C4-2B (cell line): ENCODE measurements at regions not wholly inside any gene's neighbourhood (a gene's known extent, or its start where the extent isn't known, plus 50 kb on each side); places are given as distances from the start of the nearest gene placed in this dataset.
"Not testable (repeated sequence)": the region's sequence is repeated elsewhere in the genome, so short reads cannot be mapped to it uniquely, and the experiment has no call there.

Experiments used
- H3K27ac ChIP-seq: fragments of 450-650 bp; 2 replicates; pipeline ENCODE4 v1.5.1; 2017
- ZFX ChIP-seq: fragments of 450-650 bp; IDR thresholded peaks from 2 replicates; pipeline ENCODE4 v1.6.1; 2017
- TF ChIP-seq, protein P1 (sequence below): fragments of 450-650 bp; conservative IDR thresholded peaks from 2 replicates; pipeline ENCODE4 v1.5.1; 2017; ENCODE audit warnings: mild to moderate bottlenecking

DNA sequence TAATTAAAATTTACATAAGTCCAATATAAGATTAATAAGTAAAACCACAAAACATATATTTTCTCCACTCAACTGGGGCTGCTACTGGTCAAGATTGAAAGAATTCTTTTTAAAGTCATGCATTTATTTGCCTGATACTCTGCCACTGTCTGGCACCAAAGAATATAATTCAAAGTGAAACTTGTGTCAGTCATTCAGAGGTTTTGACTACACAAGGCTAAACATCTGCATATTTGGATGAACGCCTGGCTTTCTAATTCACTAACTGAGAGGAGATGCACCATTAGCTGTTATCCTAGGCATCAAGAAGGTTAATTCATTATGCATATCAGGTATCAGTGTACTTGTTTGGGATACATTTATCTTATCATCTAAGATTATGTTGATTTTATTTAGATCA lies 598.5 kb downstream of the CENPC start:
- TF ChIP-seq ZFX: no peak
- TF ChIP-seq, protein P1, sequence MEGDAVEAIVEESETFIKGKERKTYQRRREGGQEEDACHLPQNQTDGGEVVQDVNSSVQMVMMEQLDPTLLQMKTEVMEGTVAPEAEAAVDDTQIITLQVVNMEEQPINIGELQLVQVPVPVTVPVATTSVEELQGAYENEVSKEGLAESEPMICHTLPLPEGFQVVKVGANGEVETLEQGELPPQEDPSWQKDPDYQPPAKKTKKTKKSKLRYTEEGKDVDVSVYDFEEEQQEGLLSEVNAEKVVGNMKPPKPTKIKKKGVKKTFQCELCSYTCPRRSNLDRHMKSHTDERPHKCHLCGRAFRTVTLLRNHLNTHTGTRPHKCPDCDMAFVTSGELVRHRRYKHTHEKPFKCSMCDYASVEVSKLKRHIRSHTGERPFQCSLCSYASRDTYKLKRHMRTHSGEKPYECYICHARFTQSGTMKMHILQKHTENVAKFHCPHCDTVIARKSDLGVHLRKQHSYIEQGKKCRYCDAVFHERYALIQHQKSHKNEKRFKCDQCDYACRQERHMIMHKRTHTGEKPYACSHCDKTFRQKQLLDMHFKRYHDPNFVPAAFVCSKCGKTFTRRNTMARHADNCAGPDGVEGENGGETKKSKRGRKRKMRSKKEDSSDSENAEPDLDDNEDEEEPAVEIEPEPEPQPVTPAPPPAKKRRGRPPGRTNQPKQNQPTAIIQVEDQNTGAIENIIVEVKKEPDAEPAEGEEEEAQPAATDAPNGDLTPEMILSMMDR: no peak
- no peak overlapping the region for H3K27ac ChIP-seq

DNA sequence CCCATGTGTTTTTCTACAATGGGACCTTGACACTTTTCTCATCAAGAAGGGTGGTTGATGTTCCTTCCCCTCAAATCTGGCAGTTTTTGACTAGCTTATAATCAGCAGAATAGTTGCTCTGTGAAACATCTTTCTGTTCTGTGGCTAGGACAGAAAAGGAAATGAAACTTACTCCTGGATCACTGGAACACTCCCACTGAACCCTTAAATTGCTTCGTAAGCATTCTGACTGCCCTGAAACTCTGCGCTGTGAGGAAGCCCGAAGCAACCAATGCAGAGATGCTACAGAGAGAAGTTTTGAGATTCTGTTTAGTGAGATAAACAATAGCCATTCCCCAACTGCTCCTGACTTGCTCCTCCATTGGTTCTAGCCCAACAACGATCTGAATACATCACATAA lies 602.2 kb downstream of the CENPC start:
- no peak for TF ChIP-seq ZFX
- TF ChIP-seq, protein P1: no peak
- H3K27ac ChIP-seq: no peak overlapping the region

DNA sequence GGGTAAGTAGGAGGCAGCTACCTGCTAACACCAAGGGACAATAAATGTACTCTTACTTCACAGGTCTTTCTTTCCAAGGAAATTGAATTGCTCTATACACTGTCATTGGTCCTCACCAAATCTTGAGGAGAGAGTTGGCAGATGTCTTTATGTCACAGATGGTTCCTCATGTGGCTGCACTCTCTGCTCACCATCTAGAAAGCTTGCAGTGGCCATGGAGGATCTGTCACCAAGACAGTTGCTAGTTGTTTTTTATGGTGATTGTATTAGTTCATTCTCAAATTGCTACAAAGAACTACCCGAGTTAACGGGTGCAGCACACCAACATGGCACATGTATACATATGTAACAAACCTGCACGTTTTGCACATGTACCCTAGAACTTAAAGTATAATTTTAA lies 613.3 kb downstream of the CENPC start:
- H3K27ac ChIP-seq: not testable (repeated sequence)

DNA sequence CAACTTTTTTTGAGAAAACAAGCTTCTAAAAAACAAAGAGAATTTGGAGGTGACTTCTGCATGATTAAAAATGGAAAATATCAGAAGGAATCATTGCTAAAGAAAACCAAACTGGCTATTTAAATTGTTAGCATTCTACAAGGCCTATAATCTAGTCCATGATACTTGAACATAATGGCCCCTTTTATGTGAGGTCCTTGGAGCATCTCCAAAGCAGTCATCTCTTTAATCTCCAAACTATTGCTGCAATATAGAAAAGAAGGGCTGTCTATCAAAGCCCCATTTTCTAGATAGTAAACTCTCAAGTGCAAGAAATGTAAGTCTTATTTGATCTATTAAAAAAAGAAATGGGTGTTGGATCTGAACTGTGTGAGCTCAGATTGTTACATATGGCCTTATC lies 615.1 kb downstream of the CENPC start:
- TF ChIP-seq ZFX: no peak
- TF ChIP-seq, protein P1: no peak

DNA sequence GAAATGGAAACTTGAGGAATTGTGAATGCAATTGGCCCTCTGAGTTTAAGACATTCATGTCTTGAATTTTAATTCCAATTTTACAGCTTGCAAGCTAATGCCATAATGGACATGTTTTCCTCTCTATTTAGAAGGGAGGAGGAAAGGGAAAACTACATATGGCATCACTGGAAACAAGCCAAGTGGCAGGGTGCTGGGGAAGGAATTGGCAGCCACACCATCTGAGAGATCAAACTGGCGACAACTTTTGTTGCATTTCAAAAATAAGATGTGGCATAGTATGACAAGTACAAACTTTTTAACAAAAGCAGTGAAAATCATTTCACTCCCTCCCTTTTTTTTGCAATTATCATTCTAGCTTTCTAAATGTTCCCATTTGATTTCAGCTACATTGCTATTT lies 615.6 kb downstream of the CENPC start:
- TF ChIP-seq ZFX: no peak
- TF ChIP-seq, protein P1: no peak
- no peak overlapping the region for H3K27ac ChIP-seq

More for the DNA sequence above, 615.1 kb downstream of the CENPC start:
- no peak overlapping the region for H3K27ac ChIP-seq

DNA sequence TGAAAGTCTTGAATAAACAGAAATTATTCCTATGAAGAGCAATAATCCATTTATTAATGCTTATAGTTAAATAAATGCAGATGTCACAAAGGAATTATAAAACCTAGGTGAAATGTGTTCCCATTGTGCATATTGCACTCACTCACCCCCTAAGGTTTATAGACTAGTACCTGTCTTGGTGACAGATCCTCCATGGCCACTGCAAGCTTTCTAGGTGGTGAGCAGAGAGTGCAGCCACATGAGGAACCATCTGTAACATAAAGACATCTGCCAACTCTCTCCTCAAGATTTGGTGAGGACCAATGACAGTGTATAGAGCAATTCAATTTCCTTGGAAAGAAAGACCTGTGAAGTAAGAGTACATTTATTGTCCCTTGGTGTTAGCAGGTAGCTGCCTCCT lies 616.4 kb downstream of the CENPC start:
- not testable (repeated sequence) for H3K27ac ChIP-seq

DNA sequence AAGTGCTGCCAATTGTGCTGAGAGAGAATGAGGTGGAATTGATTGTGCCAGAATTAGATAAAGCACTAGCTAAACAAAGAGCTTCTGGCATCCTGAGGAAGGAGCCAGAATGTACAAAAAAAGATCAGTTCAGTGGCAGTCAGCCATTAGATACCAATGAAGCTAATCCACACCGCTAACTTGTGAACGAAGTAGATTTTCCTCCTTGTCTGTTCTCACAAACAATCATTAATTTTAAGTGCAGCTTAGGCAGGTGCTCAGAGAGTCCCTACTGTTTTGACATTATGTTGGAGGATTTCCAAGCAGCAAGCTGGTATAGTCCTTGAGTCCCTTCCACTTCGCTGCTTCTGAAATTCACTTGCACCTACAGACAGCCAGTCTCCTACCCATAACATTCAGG lies 617.4 kb downstream of the CENPC start:
- H3K27ac ChIP-seq: no peak overlapping the region
- TF ChIP-seq ZFX: no peak
- TF ChIP-seq, protein P1: no peak

DNA sequence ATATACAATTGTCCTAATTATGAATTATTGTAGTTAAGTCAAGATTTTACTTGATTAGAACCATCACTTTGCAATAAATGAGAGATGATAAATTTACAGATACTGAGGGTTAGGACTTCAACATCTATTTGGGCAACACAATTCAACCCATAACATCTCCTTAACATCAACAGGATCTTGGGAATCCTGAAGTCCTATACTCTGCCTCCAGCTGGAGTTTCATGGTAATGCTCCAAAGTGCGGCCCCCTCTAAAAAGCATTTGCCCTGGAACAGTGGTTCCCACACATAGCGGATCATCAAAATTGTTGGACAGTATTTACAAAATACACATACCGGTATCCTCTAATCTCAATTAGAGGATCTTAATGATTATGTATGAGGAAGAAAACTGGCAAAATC lies 618.6 kb downstream of the CENPC start:
- TF ChIP-seq ZFX: no peak
- TF ChIP-seq, protein P1: no peak
- no peak overlapping the region for H3K27ac ChIP-seq
